Esophagus muscularis mucosa (tissue), 4 donors: ENCODE measurements at regions not wholly inside any gene's neighbourhood (a gene's known extent, or its start where the extent isn't known, plus 50 kb on each side); places are given as distances from the start of the nearest gene placed in this dataset.
"Not testable (repeated sequence)": the region's sequence is repeated elsewhere in the genome, so short reads cannot be mapped to it uniquely, and the experiment has no call there.

Experiments used
- DNase-seq: peaks from one replicate; pipeline ENCODE4 v3.0.0-alpha.2; 2017; ENCODE audit errors: extremely low spot score
- H3K27ac ChIP-seq, 4 donors: fragments of 200-600 bp; sonication (generic); replicated peaks in 1 of 4; 1 replicate in 3 of 4; 2 replicates in 1 of 4; pipeline ENCODE4 v1.5.1; 2016 to 2019; ENCODE audit warnings: mild to moderate bottlenecking in 1 of 4
- H3K27me3 ChIP-seq, 4 donors: fragments of 200-600 bp; sonication (generic); one replicate each; pipeline versions ENCODE4 v1.5.1 to v1.6.0; 2016 to 2019
- H3K36me3 ChIP-seq, 4 donors: fragments of 200-600 bp; sonication (generic); one replicate each; pipeline ENCODE4 v1.5.1; 2016 to 2019
- H3K4me1 ChIP-seq, 4 donors: fragments of 200-600 bp; sonication (generic); one replicate each; pipeline ENCODE4 v1.5.1; 2016 to 2019
- H3K4me3 ChIP-seq, 4 donors: fragments of 200-600 bp; sonication (generic); 1 replicate in 2 of 4; 2 replicates in 2 of 4; pipeline ENCODE4 v1.5.1; 2016 to 2019; ENCODE audit warnings: mild to moderate bottlenecking in 4 of 4, moderate library complexity in 1 of 4
- H3K9me3 ChIP-seq, 4 donors: fragments of 200-600 bp; sonication (generic); 1 replicate in 3 of 4; 2 replicates in 1 of 4; pipeline ENCODE4 v1.5.1; 2016 to 2019
- EP300 ChIP-seq: sonication (generic); formaldehyde crosslinking; IDR thresholded peaks from one replicate; pipeline ENCODE4 v1.6.1; 2017; ENCODE audit warnings: antibody characterized with exemption
- POLR2A ChIP-seq: fragments of 450-650 bp; IDR thresholded peaks from one replicate; pipeline ENCODE4 v1.6.1; 2017; ENCODE audit warnings: antibody characterized with exemption, moderate library complexity, mild to moderate bottlenecking, low read depth
- POLR2AphosphoS5 ChIP-seq, 2 donors: sonication (generic); formaldehyde crosslinking; IDR thresholded peaks; one replicate each; pipeline ENCODE4 v1.6.1; 2017; ENCODE audit warnings: antibody characterized with exemption in 2 of 2
- WGBS: methylation state at CpG from one replicate; pipeline ENCODE4 v1.1.5; 2018; 5-methylcytosine and 5-hydroxymethylcytosine counted together
- intact Hi-C: fragments of 100-400 bp; cut with DNase I; formaldehyde crosslinking; loops from one replicate; pipeline ENCODE4 v1.15.1; 2023
- TF ChIP-seq, protein P1 (sequence below), 3 experiments: fragments of 200-600 bp in 2 of 3; fragments of 450-650 bp in 1 of 3; sonication (generic) in 2 of 3; IDR thresholded peaks; one replicate each; pipeline ENCODE4 v1.5.1; 2017 to 2019; ENCODE audit warnings: antibody characterized with exemption in 3 of 3, mild to moderate bottlenecking in 2 of 3, moderate library complexity in 1 of 3

DNA sequence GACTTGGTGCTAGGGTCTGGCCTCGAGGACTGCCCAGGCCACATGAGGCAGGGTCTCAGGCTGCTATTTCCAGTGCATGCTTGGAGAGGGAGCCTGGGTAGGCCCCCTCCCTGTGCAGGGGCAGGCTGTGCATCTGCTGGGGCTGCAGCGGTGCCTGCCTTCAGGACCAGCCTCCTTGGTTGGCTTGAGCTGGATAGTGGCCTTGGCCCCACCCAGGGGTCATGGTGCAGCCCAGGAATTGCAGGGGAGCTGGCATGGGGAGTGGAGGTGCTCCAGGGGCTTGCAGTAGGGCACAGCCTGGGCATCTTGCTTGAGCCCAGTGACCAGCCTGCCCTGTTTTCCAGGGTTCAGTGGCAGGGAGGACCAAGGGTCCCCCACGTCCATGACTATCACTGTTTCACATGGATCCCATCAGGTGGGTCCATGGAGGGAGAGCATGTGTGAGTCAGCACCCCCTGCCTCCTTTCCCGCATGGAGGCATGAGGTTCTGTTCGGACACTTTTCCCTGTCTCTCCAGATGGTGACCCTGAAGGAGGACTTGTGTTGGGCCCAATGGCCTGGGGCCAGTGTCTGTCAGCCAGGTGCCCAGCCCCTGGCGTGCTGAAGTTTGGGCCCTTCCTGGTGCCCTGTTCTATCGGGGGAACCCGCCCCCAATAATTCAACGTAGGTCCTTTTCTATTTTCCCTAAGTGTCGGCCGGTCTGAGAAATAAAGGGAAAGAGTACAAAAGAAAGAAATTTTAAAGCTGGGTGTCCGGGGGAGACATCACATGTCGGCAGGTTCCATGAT, 218.6 kb downstream of the SNRPN start:
- intact Hi-C loops = no loop called here
- Histone ChIP-seq H3K4me1 (no peaks in the 10 kb centered on the region), H3K4me3 (no peak overlapping the region), H3K27ac (no peak overlapping the region), H3K27me3 (no peaks in the 10 kb centered on the region), H3K9me3 (peaks cover 0 to 71% (median 45%) of the 10 kb centered on the region in 4 donors), H3K36me3 (no peaks in the 10 kb centered on the region)
- TF ChIP-seq POLR2A = no peak
- TF ChIP-seq, protein P1, sequence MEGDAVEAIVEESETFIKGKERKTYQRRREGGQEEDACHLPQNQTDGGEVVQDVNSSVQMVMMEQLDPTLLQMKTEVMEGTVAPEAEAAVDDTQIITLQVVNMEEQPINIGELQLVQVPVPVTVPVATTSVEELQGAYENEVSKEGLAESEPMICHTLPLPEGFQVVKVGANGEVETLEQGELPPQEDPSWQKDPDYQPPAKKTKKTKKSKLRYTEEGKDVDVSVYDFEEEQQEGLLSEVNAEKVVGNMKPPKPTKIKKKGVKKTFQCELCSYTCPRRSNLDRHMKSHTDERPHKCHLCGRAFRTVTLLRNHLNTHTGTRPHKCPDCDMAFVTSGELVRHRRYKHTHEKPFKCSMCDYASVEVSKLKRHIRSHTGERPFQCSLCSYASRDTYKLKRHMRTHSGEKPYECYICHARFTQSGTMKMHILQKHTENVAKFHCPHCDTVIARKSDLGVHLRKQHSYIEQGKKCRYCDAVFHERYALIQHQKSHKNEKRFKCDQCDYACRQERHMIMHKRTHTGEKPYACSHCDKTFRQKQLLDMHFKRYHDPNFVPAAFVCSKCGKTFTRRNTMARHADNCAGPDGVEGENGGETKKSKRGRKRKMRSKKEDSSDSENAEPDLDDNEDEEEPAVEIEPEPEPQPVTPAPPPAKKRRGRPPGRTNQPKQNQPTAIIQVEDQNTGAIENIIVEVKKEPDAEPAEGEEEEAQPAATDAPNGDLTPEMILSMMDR (IDR thresholded peaks at IDR 0.05) = no peak
- TF ChIP-seq EP300 = no peak
- no peak for TF ChIP-seq POLR2AphosphoS5 (IDR thresholded peaks at IDR 0.05)
- DNase-seq = no peak
- 91% methylated on average over 11 of the region's 13 CpGs for WGBS

DNA sequence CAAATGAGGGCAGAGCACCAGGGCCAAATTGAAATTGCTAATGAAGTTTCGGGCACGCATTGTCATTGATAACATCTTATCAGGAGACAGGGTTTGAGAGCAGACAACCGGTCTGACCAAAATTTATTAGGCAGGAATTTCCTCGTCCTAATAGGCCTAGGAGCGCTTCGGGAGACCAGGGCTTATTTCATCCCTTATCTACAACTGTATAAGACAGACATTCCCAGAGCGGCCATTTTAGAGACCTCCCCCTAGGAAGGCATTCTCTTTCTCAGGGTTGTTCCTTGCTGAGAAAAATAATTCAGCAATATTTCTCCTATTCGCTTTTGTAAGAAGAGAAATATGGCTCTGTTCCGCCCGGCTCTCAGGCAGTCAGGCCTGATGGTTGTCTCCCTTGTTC, 219.4 kb downstream of the SNRPN start:
- H3K9me3 ChIP-seq = peaks cover 0 to 73% (median 47%) of the 10 kb centered on the region in 4 donors

DNA sequence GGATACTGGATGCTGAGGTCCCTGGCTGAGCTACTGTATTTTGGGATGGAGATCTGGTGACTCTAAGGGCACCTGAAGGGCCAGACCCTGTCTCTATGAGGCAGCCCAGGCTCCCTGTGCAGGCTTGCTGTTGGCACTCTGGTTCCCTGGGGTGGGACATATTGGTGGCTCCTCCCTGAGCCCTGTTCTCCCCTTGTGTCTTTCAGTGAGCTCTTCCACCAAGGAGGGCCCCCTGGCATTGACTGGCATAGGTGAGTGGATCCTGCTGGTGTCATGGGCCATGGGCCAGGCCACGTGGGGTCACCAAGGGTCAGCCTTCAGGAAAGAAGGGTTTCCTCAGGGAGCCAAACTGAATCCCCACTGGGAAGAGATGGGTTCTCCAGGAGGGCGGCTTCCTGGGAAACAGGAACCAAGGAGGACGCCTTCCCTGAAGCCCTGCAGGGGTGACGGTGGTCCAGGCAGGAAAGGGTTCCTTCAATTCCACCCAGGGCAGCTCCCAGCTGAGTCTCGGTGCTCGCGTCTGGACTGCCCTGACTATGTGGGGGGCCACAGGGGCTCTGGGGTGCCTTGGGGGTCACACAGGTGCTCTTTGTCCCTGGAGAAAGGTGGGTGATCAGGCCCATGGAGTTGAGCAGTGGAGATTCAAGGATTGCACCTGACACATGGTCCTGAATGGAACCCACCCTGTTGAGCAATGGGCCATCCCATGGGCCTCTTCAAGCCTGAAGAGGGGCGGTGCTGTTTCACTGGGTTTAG, 220.4 kb downstream of the SNRPN start:
- H3K27me3 ChIP-seq = no peaks in the 10 kb centered on the region
- H3K27ac ChIP-seq = no peak overlapping the region
- intact Hi-C loops = no loop called here
- 87% methylated on average over 5 of the region's 8 CpGs for WGBS
- DNase-seq = peak; percentile 57
- no peak overlapping the region for H3K4me3 ChIP-seq
- no peaks in the 10 kb centered on the region for H3K4me1 ChIP-seq
- no peaks in the 10 kb centered on the region for H3K36me3 ChIP-seq
- H3K9me3 ChIP-seq = peaks cover 0 to 76% (median 45%) of the 10 kb centered on the region in 4 donors
- TF ChIP-seq POLR2A (no peak), POLR2AphosphoS5 (IDR thresholded peaks at IDR 0.05) (no peak), EP300 (no peak)
- TF ChIP-seq, protein P1 (IDR thresholded peaks at IDR 0.05) = no peak

More for the DNA sequence above, 219.4 kb downstream of the SNRPN start:
- DNase-seq, intact Hi-C loops, H3K27me3 ChIP-seq, H3K4me1 ChIP-seq, H3K27ac ChIP-seq, H3K4me3 ChIP-seq, H3K36me3 ChIP-seq: not testable (repeated sequence)
- WGBS = 83% methylated on average over 10 of the region's 10 CpGs

DNA sequence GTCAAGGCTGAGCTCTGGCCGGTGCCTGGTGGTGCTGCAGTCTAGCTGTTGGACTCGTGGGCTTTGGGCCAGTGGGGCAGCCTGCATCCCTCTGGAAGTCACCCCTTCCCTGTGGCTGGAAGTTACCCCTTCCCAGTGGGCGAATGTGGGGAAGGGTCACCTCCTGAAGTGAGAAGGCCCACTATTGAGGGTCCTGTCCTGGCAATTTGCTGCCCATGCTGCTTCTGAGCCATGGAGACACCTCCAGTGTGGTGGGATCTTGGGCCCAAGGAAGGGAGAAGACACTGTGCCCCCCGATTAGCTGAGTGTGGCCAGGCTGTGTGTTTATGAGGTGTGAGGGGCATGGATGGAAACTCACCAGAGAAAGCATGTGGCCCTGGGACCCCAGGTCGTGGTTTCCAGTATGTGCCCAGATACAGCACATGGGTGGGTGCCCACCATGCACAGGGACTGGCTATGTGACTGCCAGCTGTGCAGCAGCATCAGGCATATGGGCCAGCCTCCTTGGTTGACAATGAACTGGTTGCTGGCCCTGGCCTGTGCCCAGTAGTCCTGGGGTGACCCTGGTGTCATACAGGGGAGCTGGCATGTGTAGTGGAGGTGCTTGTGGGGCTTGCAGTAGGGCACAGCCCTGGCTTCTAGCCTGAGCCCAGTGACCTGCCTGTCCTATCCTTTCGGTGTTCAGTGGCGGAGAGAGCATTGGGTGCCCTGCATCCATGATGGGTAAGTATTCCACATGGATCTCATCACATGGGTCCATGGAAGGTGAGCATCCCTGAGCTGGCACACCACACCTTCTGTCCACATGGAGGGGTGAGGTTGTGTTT, 221.2 kb downstream of the SNRPN start:
- no peaks in the 10 kb centered on the region for H3K27me3 ChIP-seq
- peaks cover 0 to 76% (median 44%) of the 10 kb centered on the region in 4 donors for H3K9me3 ChIP-seq
- H3K27ac ChIP-seq = no peak overlapping the region
- H3K36me3 ChIP-seq = no peaks in the 10 kb centered on the region
- H3K4me1 ChIP-seq = no peaks in the 10 kb centered on the region
- intact Hi-C loops = no loop called here
- DNase-seq = no peak
- 91% methylated on average over 5 of the region's 7 CpGs for WGBS
- no peak overlapping the region for H3K4me3 ChIP-seq
- TF ChIP-seq POLR2AphosphoS5 (IDR thresholded peaks at IDR 0.05) (no peak), EP300 (no peak), POLR2A (no peak)
- TF ChIP-seq, protein P1 (IDR thresholded peaks at IDR 0.05) = no peak

DNA sequence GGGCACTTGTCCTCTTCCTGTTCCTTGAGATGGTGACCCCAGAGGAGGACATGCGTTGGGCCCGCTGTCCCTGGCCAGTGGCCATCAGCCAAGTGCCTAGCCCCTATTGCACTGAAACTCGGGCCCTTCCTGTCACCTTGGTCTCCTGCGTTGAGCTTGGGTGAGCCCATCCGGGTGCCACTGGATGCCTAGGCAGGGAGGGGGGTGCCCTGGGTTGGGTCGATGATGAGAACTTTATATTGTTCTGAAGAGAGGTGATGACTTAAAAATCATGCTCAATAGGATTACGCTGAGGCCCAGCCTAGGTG, 221.8 kb downstream of the SNRPN start:
- no peaks in the 10 kb centered on the region for H3K36me3 ChIP-seq
- TF ChIP-seq POLR2A = no peak
- TF ChIP-seq POLR2AphosphoS5 (IDR thresholded peaks at IDR 0.05) = no peak
- TF ChIP-seq, protein P1 (IDR thresholded peaks at IDR 0.05) = no peak
- TF ChIP-seq EP300 = no peak
- intact Hi-C loops = no loop called here
- H3K27me3 ChIP-seq = no peaks in the 10 kb centered on the region
- no peak for DNase-seq
- H3K4me1 ChIP-seq = no peaks in the 10 kb centered on the region
- H3K27ac ChIP-seq = no peak overlapping the region
- peaks cover 0 to 82% (median 44%) of the 10 kb centered on the region in 4 donors for H3K9me3 ChIP-seq
- WGBS = 82% methylated on average over 7 of the region's 7 CpGs
- no peak overlapping the region for H3K4me3 ChIP-seq
